ENCODE measurements at regions not wholly inside any gene's neighbourhood (a gene's known extent, or its start where the extent isn't known, plus 50 kb on each side); places are given as distances from the start of the nearest gene placed in this dataset.

DNA sequence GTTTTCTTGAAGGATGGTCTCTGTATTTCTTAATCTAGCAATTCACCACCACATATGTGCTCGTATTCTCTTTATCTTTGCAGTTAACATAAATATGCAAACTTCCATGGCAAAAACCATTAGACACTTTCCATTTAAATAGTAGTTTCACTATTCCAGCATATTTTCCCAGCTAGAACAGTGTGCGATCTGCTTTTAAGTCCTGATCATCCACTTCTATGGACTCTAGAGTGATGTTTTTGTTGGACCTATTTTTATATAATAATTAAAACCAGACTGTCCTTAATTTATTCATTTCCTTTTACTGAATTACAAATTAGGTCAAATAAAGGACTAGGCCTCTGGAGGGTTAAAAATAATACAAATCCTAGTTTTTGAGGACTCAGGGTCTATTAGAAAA is 418.4 kb upstream of the TRIB2 start:
- no peaks in the 10 kb centered on the region; the same call in none of the 2 replicates for H3K9me3 ChIP-seq
- H3K27me3 ChIP-seq = no peaks in the 10 kb centered on the region
- no peak for DNase-seq
- no peaks in the 10 kb centered on the region for H3K4me1 ChIP-seq
- no peak overlapping the region for H3K4me3 ChIP-seq (ENCODE audit: low read depth, low read length)
- no peaks in the 10 kb centered on the region for H3K36me3 ChIP-seq
- TF ChIP-seq, protein P1, sequence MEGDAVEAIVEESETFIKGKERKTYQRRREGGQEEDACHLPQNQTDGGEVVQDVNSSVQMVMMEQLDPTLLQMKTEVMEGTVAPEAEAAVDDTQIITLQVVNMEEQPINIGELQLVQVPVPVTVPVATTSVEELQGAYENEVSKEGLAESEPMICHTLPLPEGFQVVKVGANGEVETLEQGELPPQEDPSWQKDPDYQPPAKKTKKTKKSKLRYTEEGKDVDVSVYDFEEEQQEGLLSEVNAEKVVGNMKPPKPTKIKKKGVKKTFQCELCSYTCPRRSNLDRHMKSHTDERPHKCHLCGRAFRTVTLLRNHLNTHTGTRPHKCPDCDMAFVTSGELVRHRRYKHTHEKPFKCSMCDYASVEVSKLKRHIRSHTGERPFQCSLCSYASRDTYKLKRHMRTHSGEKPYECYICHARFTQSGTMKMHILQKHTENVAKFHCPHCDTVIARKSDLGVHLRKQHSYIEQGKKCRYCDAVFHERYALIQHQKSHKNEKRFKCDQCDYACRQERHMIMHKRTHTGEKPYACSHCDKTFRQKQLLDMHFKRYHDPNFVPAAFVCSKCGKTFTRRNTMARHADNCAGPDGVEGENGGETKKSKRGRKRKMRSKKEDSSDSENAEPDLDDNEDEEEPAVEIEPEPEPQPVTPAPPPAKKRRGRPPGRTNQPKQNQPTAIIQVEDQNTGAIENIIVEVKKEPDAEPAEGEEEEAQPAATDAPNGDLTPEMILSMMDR (IDR thresholded peaks at IDR 0.05; ENCODE audit: low read depth, low read length) = no peak

DNA sequence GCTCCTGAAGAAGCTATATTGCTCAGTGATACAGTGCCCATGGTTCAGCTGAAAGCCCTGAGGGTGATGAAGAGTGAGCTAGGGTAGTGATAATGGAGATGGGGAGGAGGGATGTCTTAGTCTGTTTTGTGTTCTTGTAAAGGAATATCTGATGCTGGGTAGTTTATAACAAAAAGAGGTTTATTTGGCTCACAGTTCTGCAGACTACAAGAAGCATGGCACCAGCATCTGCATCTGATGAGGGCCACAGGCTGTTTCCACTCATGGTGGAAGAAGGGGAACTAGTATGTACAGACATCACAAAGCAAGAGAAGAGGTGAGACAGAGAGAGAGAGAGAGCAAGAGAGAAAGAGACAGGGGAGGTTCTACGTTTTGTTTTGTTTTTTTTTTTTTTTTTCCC is 417.3 kb upstream of the TRIB2 start:
- H3K27me3 ChIP-seq = no peaks in the 10 kb centered on the region
- no peaks in the 10 kb centered on the region; the same call in none of the 2 replicates for H3K9me3 ChIP-seq
- no peaks in the 10 kb centered on the region for H3K4me1 ChIP-seq
- TF ChIP-seq, protein P1 (IDR thresholded peaks at IDR 0.05; ENCODE audit: low read depth, low read length) = no peak
- H3K36me3 ChIP-seq = no peaks in the 10 kb centered on the region
- no peak for DNase-seq
- H3K4me3 ChIP-seq (ENCODE audit: low read depth, low read length) = no peak overlapping the region

DNA sequence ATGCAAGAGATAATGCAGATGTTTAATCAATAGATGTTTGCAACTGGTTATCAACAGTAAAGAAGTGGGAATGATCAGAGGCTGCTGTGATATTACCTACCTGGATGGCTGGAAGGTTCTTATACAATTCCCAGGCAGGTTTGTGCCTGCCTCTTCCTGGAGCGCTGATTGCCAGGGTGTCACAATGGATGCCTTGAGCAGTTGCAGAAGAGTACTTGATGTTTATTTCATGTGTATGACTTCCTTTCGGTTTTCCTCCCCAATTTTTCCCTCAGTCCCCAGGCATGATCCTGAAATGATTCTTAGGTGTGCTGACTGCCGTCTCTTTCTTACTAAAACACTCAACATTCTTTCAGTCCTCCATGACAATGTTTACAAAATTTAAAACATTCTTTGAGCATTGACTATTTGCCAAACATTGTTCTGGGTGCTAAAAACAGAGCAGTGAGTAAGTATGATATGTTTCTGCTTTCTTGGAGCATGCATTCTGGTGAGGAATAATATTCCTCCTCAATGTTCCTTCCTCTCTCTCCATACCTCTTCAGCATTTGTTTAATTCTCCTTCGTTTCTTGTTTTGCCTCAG is 416.6 kb upstream of the TRIB2 start:
- Histone ChIP-seq H3K9me3 (no peaks in the 10 kb centered on the region; the same call in none of the 2 replicates), H3K4me1 (no peaks in the 10 kb centered on the region), H3K36me3 (no peaks in the 10 kb centered on the region), H3K27me3 (no peaks in the 10 kb centered on the region), H3K4me3 (ENCODE audit: low read depth, low read length) (no peak overlapping the region)
- DNase-seq = no peak
- TF ChIP-seq, protein P1 (IDR thresholded peaks at IDR 0.05; ENCODE audit: low read depth, low read length) = no peak

DNA sequence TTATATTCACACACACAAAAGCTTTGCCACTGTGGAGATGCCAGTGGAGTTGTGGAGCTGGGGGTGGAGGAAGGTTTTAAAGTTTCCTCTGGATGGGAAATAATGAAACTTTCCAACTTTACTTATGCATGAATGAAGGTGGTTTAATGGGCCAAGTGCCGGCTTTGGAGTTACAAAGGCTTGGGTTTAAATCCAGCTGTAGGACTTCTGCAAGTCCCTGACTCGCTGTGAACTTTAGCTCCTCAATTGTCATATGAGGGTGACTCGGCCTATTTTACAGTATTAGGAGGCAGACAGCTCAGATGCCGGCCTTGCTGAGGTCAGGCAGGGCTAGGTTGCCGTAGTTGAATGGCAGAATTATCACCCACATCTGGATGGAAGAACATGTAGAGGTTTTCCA is 415.8 kb upstream of the TRIB2 start:
- Histone ChIP-seq H3K4me3 (ENCODE audit: low read depth, low read length) (no peak overlapping the region), H3K4me1 (no peaks in the 10 kb centered on the region), H3K36me3 (no peaks in the 10 kb centered on the region), H3K9me3 (no peaks in the 10 kb centered on the region; the same call in none of the 2 replicates), H3K27me3 (no peaks in the 10 kb centered on the region)
- TF ChIP-seq, protein P1 (IDR thresholded peaks at IDR 0.05; ENCODE audit: low read depth, low read length) = no peak
- DNase-seq = no peak

DNA sequence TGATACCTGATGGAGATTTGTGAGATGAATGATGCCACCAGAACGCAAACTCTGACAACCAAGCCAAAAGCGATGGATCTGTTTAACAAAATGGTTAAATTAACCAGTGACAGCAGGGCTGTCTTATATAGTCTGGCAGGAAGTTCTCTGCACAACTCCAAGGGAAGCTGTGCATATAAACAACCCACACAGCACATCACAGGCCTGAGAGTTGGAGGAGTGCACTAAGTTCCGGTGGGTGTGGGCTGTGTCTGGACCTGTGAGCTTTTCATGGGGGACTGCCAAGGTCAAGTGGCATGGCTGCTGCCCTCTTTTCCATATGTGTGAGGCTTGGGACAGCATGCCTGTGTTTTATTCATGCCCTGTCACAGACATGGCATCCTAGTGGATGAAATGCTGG is 414.6 kb upstream of the TRIB2 start:
- H3K27me3 ChIP-seq = no peaks in the 10 kb centered on the region
- no peak overlapping the region for H3K4me3 ChIP-seq (ENCODE audit: low read depth, low read length)
- DNase-seq = no peak
- H3K9me3 ChIP-seq = no peaks in the 10 kb centered on the region; the same call in none of the 2 replicates
- H3K4me1 ChIP-seq = no peaks in the 10 kb centered on the region
- no peaks in the 10 kb centered on the region for H3K36me3 ChIP-seq
- TF ChIP-seq, protein P1 (IDR thresholded peaks at IDR 0.05; ENCODE audit: low read depth, low read length) = no peak

DNA sequence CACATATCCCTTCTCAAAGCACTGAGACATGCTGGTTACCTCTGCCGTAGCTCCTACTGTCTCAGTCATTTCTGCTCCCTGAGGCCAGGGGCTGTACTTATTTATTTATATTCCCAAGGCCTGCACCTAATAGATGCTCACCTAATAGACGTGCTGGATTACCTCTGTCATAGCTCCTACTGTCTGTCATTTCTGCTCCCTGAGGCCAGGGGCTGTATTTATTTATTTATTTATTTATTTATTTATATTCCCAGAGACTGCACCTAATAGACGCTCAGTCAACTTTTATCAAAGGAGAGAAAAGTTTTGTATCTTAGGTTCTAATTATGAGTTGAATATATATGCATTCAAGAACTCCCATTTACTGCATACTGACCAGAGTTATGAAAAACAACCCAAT is 414.0 kb upstream of the TRIB2 start:
- Histone ChIP-seq H3K27me3 (no peaks in the 10 kb centered on the region), H3K9me3 (no peaks in the 10 kb centered on the region; the same call in 1 of the 2 replicates), H3K36me3 (no peaks in the 10 kb centered on the region), H3K4me3 (ENCODE audit: low read depth, low read length) (no peak overlapping the region), H3K4me1 (no peaks in the 10 kb centered on the region)
- TF ChIP-seq, protein P1 (IDR thresholded peaks at IDR 0.05; ENCODE audit: low read depth, low read length) = no peak
- DNase-seq = no peak

Measured in BE2C (cell line).